ENCODE measurements at regions not wholly inside any gene's neighbourhood (a gene's known extent, or its start where the extent isn't known, plus 50 kb on each side); places are given as distances from the start of the nearest gene placed in this dataset.

- no peaks in the 10 kb centered on the region for H3K27me3 ChIP-seq
- intact Hi-C loops (cut with DNase I), result no loop called here
- no peaks in the 10 kb centered on the region for H3K9me3 ChIP-seq
- DNase-seq (ENCODE audit: extremely low spot score in 2 of 2), result no peak
- TF ChIP-seq POLR2AphosphoS5 (IDR thresholded peaks at IDR 0.05; ENCODE audit: insufficient read depth in 1 of 2, low read depth in 1 of 2), result no peak
- no peak for TF ChIP-seq CTCF (IDR thresholded peaks at IDR 0.05)
- TF ChIP-seq POLR2A (IDR thresholded peaks at IDR 0.05), result no peak
- no peak overlapping the region for H3K27ac ChIP-seq
- H3K4me3 ChIP-seq, result no peak overlapping the region
- no peaks in the 10 kb centered on the region for H3K36me3 ChIP-seq
- no peaks in the 10 kb centered on the region for H3K4me1 ChIP-seq
These were observed 344.5 kb downstream of the LMX1A start for GRCh38 chr1:165011991-165012531.

DNA sequence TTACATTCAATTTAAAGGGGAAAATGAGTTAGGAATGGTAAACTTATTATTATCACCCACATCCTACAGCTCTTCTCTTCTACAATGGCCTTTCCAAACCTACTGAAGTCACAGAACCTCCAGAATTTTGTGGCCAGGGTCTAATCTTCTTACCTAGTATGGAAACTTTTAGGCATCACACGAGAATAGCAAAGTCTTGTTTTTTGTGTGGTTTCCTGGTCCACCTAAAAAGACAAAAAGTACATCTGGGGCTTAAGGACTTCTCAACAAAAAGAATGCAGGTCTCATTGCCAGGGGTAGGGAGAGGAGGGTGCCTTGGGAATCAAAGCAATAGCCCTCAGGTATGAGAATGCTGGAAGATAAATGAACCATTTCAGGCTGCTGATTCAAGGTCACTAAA, 345.3 kb downstream of the LMX1A start:
- intact Hi-C loops (cut with DNase I), result no loop called here

DNA sequence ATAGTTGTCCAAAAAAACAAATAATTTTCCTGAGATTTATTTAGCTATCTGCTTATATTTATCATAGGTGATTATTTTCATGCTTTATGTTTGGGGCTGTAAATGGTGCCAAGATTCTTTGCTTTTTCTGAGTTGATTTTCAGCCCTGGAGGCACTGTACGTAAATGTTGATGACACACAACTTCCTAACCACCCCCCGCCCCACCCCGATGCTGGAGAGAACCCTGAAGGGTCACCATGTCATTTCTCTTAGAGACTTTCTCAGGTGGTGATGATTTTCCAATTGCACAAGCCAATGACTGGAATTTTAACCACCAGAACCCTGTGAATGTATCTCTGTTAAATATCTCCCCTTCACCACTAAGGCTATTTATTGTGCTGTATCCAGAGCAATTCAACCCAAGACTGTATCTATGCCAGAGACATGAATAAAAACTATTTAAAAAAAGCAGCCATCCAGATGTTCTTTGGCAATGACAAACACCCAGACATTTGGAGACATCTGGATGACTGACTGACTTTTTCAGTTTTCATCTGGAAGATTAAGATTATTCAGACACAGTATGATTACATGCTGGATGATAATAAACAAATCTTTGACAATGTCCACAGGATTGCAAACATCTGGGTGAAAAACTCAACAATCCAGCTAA, 346.0 kb downstream of the LMX1A start:
- Histone ChIP-seq H3K4me3 (no peak overlapping the region), H3K27me3 (no peaks in the 10 kb centered on the region), H3K9me3 (no peaks in the 10 kb centered on the region), H3K27ac (no peak overlapping the region), H3K36me3 (no peaks in the 10 kb centered on the region), H3K4me1 (no peaks in the 10 kb centered on the region)
- TF ChIP-seq POLR2A (IDR thresholded peaks at IDR 0.05) (no peak), POLR2AphosphoS5 (IDR thresholded peaks at IDR 0.05; ENCODE audit: insufficient read depth in 1 of 2, low read depth in 1 of 2) (no peak), CTCF (IDR thresholded peaks at IDR 0.05) (no peak)
- intact Hi-C loops (cut with DNase I), result no loop called here
- no peak for DNase-seq (ENCODE audit: extremely low spot score in 2 of 2)

More for the DNA sequence above, 345.3 kb downstream of the LMX1A start:
- no peaks in the 10 kb centered on the region for H3K36me3 ChIP-seq
- no peaks in the 10 kb centered on the region for H3K9me3 ChIP-seq
- H3K4me3 ChIP-seq, result no peak overlapping the region
- DNase-seq (ENCODE audit: extremely low spot score in 2 of 2), result no peak
- no peak overlapping the region for H3K27ac ChIP-seq
- no peaks in the 10 kb centered on the region for H3K27me3 ChIP-seq
- no peaks in the 10 kb centered on the region for H3K4me1 ChIP-seq
- TF ChIP-seq CTCF (IDR thresholded peaks at IDR 0.05) (no peak), POLR2AphosphoS5 (IDR thresholded peaks at IDR 0.05; ENCODE audit: insufficient read depth in 1 of 2, low read depth in 1 of 2) (no peak), POLR2A (IDR thresholded peaks at IDR 0.05) (no peak)

DNA sequence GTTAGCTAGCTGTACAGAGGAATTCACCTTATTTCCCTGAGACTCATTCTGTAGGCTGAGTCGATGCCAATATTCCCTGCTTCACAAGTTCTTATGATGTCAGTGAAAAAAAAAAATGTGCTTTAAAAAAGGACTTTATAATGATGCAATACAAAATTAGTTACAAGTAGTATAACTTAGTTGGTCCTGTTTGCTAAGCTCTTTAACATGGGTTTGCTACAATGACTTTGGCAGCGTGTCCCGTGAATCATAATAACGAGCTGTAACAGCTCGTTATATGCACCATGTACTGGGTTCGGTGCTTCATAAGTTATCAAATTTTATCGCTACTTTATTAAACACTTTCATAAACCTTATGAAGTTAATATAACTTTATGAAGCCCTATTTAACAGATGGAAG, 349.7 kb downstream of the LMX1A start:
- Histone ChIP-seq H3K4me3 (no peak overlapping the region), H3K27ac (no peak overlapping the region), H3K27me3 (no peaks in the 10 kb centered on the region), H3K4me1 (no peaks in the 10 kb centered on the region), H3K9me3 (no peaks in the 10 kb centered on the region), H3K36me3 (no peaks in the 10 kb centered on the region)
- no peak for DNase-seq (ENCODE audit: extremely low spot score in 2 of 2)
- no peak for TF ChIP-seq POLR2AphosphoS5 (IDR thresholded peaks at IDR 0.05; ENCODE audit: insufficient read depth in 1 of 2, low read depth in 1 of 2)
- TF ChIP-seq CTCF (IDR thresholded peaks at IDR 0.05), result no peak
- no peak for TF ChIP-seq POLR2A (IDR thresholded peaks at IDR 0.05)
- intact Hi-C loops (cut with DNase I), result no loop called here

- H3K36me3 ChIP-seq, result no peaks in the 10 kb centered on the region
- no peak for DNase-seq (ENCODE audit: extremely low spot score in 2 of 2)
- H3K4me1 ChIP-seq, result no peaks in the 10 kb centered on the region
- H3K4me3 ChIP-seq, result no peak overlapping the region
- H3K27me3 ChIP-seq, result no peaks in the 10 kb centered on the region
- H3K27ac ChIP-seq, result no peak overlapping the region
- intact Hi-C loops (cut with DNase I), result no loop called here
- no peak for TF ChIP-seq POLR2A (IDR thresholded peaks at IDR 0.05)
- TF ChIP-seq POLR2AphosphoS5 (IDR thresholded peaks at IDR 0.05; ENCODE audit: insufficient read depth in 1 of 2, low read depth in 1 of 2), result no peak
- TF ChIP-seq CTCF (IDR thresholded peaks at IDR 0.05), result no peak
- H3K9me3 ChIP-seq, result no peaks in the 10 kb centered on the region
These were observed 357.4 kb downstream of the LMX1A start for GRCh38 chr1:164999146-164999545.
